Thoracic aorta (tissue), 2 donors: ENCODE measurements at regions not wholly inside any gene's neighbourhood (a gene's known extent, or its start where the extent isn't known, plus 50 kb on each side); places are given as distances from the start of the nearest gene placed in this dataset.

Experiments used
- ATAC-seq: fragments of 150-250 bp; one replicate; pipeline ENCODE4 v1.8.0; 2017; ENCODE audit warnings: low read depth; ENCODE audit not compliant: insufficient number of reproducible peaks, low FRiP score
- DNase-seq: peaks from one replicate; pipeline ENCODE4 v3.0.0-alpha.2; 2020; ENCODE audit warnings: low spot score
- H3K27ac ChIP-seq, 2 donors: fragments of 200-600 bp; sonication (generic); 1 replicate in 1 of 2; 2 replicates in 1 of 2; pipeline ENCODE4 v1.5.1; 2016; ENCODE audit warnings: mild to moderate bottlenecking in 2 of 2, moderate library complexity in 2 of 2
- H3K27me3 ChIP-seq: fragments of 200-600 bp; sonication (generic); replicated peaks from 2 replicates; pipeline ENCODE4 v1.6.0; 2016; ENCODE audit warnings: mild to moderate bottlenecking; ENCODE audit not compliant: insufficient read depth
- H3K36me3 ChIP-seq: fragments of 200-600 bp; sonication (generic); one replicate; pipeline ENCODE4 v1.5.1; 2016
- H3K4me1 ChIP-seq, 2 donors: fragments of 200-600 bp; sonication (generic); 1 replicate in 1 of 2; 2 replicates in 1 of 2; pipeline versions ENCODE4 v1.5.1 to v1.6.0; 2016; ENCODE audit warnings: low read depth in 2 of 2, mild to moderate bottlenecking in 1 of 2; ENCODE audit not compliant: control insufficient read depth in 1 of 2
- H3K4me3 ChIP-seq: fragments of 200-600 bp; sonication (generic); 2 replicates; pipeline ENCODE4 v1.5.1; 2016; ENCODE audit warnings: mild to moderate bottlenecking
- H3K9me3 ChIP-seq: fragments of 200-600 bp; sonication (generic); 2 replicates; pipeline ENCODE4 v1.5.1; 2016
- TF ChIP-seq, protein P1 (sequence below): fragments of 200-600 bp; sonication (generic); IDR thresholded peaks from one replicate; pipeline ENCODE4 v1.5.1; 2019; ENCODE audit warnings: antibody characterized with exemption

DNA sequence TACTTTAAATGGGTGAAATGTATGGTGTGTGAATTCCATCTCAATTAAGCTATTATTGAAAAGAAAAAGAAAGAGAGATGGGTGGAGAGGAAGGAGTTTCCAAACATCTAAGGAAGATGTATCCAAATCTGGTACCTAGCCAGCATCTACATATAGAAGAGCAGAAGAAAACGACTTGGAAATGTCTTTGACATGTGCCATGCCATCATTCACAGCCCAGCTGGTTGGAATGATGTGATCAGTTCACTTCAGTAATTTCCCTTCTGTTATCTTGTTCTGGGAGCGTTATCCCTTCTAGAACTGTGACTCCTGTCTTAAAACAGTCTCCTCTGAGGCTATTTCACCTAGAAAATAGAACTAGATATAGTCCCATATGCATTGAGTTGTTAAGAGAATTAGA is 312.8 kb upstream of the GYPC start:
- Histone ChIP-seq H3K36me3 (no peaks in the 10 kb centered on the region), H3K4me1 (no peaks in the 10 kb centered on the region), H3K4me3 (no peak overlapping the region), H3K9me3 (no peaks in the 10 kb centered on the region), H3K27me3 (no peaks in the 10 kb centered on the region), H3K27ac (no peak overlapping the region)
- DNase-seq (no peak), ATAC-seq (no peak)
- TF ChIP-seq, protein P1, sequence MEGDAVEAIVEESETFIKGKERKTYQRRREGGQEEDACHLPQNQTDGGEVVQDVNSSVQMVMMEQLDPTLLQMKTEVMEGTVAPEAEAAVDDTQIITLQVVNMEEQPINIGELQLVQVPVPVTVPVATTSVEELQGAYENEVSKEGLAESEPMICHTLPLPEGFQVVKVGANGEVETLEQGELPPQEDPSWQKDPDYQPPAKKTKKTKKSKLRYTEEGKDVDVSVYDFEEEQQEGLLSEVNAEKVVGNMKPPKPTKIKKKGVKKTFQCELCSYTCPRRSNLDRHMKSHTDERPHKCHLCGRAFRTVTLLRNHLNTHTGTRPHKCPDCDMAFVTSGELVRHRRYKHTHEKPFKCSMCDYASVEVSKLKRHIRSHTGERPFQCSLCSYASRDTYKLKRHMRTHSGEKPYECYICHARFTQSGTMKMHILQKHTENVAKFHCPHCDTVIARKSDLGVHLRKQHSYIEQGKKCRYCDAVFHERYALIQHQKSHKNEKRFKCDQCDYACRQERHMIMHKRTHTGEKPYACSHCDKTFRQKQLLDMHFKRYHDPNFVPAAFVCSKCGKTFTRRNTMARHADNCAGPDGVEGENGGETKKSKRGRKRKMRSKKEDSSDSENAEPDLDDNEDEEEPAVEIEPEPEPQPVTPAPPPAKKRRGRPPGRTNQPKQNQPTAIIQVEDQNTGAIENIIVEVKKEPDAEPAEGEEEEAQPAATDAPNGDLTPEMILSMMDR = no peak

DNA sequence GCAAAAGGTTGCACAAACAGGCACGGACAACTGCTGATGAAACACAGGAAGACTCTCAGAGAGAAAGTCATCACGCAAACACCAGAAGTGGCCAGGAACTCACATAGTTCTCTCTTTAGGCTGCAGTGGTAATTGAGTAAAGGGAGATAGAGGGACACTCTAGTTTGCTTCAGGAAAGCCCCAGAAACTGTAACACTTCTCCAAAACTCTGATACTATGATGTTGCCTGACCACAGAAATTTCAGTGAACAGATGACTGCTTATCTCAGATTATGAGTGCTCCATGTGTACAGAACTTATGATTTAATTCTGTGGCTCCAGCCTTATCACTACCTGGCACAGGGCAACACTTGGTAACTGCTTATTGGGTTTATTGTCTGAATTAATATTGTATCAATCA is 311.5 kb upstream of the GYPC start:
- Histone ChIP-seq H3K27ac (no peak overlapping the region), H3K4me3 (no peak overlapping the region), H3K9me3 (no peaks in the 10 kb centered on the region), H3K4me1 (no peaks in the 10 kb centered on the region), H3K36me3 (no peaks in the 10 kb centered on the region), H3K27me3 (no peaks in the 10 kb centered on the region)
- DNase-seq (no peak), ATAC-seq (no peak)
- TF ChIP-seq, protein P1 = no peak

DNA sequence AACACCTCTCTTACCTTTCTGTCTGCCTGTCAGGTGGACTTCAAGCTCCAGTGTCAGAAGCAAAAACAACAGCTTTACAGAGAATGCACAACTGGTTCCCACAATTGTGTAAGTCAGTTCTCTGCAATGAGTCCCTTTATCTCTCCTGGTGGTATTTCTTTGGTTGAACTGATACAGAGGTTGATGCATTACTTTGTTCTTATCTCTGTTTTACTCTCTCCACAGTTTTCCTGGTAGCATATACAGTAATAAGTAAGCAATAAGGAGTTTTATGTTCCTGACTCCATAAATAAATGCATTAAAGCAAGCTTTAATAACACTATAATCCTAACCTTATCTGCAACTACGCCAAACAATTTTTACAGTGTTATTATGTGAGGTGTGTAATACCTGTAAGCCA is 310.3 kb upstream of the GYPC start:
- ATAC-seq = no peak
- Histone ChIP-seq H3K4me3 (no peak overlapping the region), H3K4me1 (no peaks in the 10 kb centered on the region), H3K27ac (no peak overlapping the region), H3K9me3 (no peaks in the 10 kb centered on the region), H3K36me3 (no peaks in the 10 kb centered on the region), H3K27me3 (no peaks in the 10 kb centered on the region)
- DNase-seq = no peak
- TF ChIP-seq, protein P1 = no peak

DNA sequence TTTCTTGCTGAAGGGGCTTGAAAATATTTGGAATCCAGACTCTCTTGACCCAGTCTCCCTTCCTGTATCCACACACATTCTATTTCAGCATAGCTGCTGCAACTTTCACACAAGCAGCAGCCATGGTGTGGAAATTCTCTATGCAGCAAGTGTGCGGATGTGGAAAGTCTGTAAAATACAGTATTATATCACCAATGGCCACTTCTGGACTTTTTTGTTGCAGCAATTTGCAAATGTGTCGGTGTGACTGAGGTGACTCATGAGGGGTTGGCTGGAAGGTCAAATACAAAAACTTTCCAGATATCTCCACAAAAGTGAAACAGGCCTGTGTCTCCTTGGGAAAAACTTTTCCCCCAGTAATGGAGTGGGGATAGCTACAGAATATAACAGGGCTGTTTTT is 299.3 kb upstream of the GYPC start:
- H3K27ac ChIP-seq = no peak overlapping the region
- no peaks in the 10 kb centered on the region for H3K4me1 ChIP-seq
- no peaks in the 10 kb centered on the region for H3K9me3 ChIP-seq
- DNase-seq (no peak), ATAC-seq (no peak)
- H3K4me3 ChIP-seq = no peak overlapping the region
- TF ChIP-seq, protein P1 = no peak
- no peaks in the 10 kb centered on the region for H3K36me3 ChIP-seq
- no peaks in the 10 kb centered on the region for H3K27me3 ChIP-seq

DNA sequence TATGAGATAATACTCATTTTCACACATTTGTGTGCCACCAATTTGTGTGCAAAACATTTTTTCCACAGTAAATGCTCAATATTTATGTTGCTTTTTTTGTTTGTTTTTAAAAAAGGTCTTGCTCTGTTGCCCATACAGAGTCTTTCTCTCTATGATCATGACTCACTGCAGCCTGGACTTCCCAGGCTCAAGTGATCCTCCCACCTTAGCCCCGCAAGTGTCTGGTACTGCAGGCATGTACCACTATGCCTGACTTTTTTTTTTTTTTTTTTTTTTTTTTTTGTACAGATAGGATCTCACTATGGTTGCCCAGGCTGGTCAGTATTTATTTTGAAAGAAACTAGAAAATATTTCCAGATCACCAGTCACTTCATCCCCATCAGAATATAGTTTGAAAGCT is 297.8 kb upstream of the GYPC start:
- ATAC-seq (no peak), DNase-seq (no peak)
- Histone ChIP-seq H3K36me3 (no peaks in the 10 kb centered on the region), H3K27ac (no peak overlapping the region), H3K9me3 (no peaks in the 10 kb centered on the region), H3K4me3 (no peak overlapping the region), H3K4me1 (no peaks in the 10 kb centered on the region), H3K27me3 (no peaks in the 10 kb centered on the region)
- TF ChIP-seq, protein P1 = no peak
